ENCODE measurements at regions not wholly inside any gene's neighbourhood (a gene's known extent, or its start where the extent isn't known, plus 50 kb on each side); places are given as distances from the start of the nearest gene placed in this dataset.
"Not testable (repeated sequence)": the region's sequence is repeated elsewhere in the genome, so short reads cannot be mapped to it uniquely, and the experiment has no call there.

GRCh38 chrX:8105531-8105930 is 65.5 kb downstream of the VCX2 start:
- DNase-seq (ENCODE audit: insufficient read length, low spot score) (no peak), FAIRE-seq (no peak)

- FAIRE-seq (no peak), DNase-seq (ENCODE audit: insufficient read length, low spot score) (no peak)
Observed at GRCh38 chrX:8103655-8104054, 67.4 kb downstream of the VCX2 start.

- FAIRE-seq = no peak
- no peak for DNase-seq (ENCODE audit: insufficient read length, low spot score)
Observed at GRCh38 chrX:8091510-8091909, 79.6 kb downstream of the VCX2 start.

GRCh38 chrX:8090906-8091305 is 80.2 kb downstream of the VCX2 start:
- DNase-seq (ENCODE audit: insufficient read length, low spot score) = no peak
- FAIRE-seq = no peak

GRCh38 chrX:8090482-8090881 is 80.6 kb downstream of the VCX2 start:
- FAIRE-seq (no peak), DNase-seq (ENCODE audit: insufficient read length, low spot score) (no peak)

- DNase-seq (ENCODE audit: insufficient read length, low spot score) (no peak), FAIRE-seq (no peak)
Observed at GRCh38 chrX:8089141-8089540, 81.9 kb downstream of the VCX2 start.

GRCh38 chrX:8084006-8084405 is 87.1 kb downstream of the VCX2 start:
- FAIRE-seq (no peak), DNase-seq (ENCODE audit: insufficient read length, low spot score) (no peak)

- FAIRE-seq (no peak), DNase-seq (ENCODE audit: insufficient read length, low spot score) (no peak)
Observed at GRCh38 chrX:8083286-8083685, 87.8 kb downstream of the VCX2 start.

GRCh38 chrX:8075636-8076035 is 95.4 kb downstream of the VCX2 start:
- no peak for DNase-seq (ENCODE audit: insufficient read length, low spot score)
- FAIRE-seq = no peak

- DNase-seq (ENCODE audit: insufficient read length, low spot score) (peak; percentile 27), FAIRE-seq (no peak)
Observed at GRCh38 chrX:8067754-8068462, 103.2 kb downstream of the VCX2 start.

- no peak for DNase-seq (ENCODE audit: insufficient read length, low spot score)
Observed at GRCh38 chrX:8052909-8053308, 118.2 kb downstream of the VCX2 start.

GRCh38 chrX:8049827-8050226 is 121.2 kb downstream of the VCX2 start:
- no peak for FAIRE-seq
- DNase-seq (ENCODE audit: insufficient read length, low spot score) = no peak

More at GRCh38 chrX:8052909-8053308, 118.2 kb downstream of the VCX2 start:
- no peak for FAIRE-seq

GRCh38 chrX:8048466-8048865 is 121.3 kb upstream of the PNPLA4 start:
- DNase-seq (ENCODE audit: insufficient read length, low spot score) (no peak), FAIRE-seq (no peak)

- no peak for FAIRE-seq
Observed at GRCh38 chrX:8044947-8045346, 117.7 kb upstream of the PNPLA4 start.

GRCh38 chrX:8043546-8043945 is 116.3 kb upstream of the PNPLA4 start:
- FAIRE-seq = no peak
- no peak for DNase-seq (ENCODE audit: insufficient read length, low spot score)

More at GRCh38 chrX:8044947-8045346, 117.7 kb upstream of the PNPLA4 start:
- DNase-seq (ENCODE audit: insufficient read length, low spot score) = no peak

GRCh38 chrX:8043121-8043520 is 115.9 kb upstream of the PNPLA4 start:
- DNase-seq (ENCODE audit: insufficient read length, low spot score) = no peak
- FAIRE-seq = no peak

- FAIRE-seq = no peak
Observed at GRCh38 chrX:8042304-8042703, 115.1 kb upstream of the PNPLA4 start.

GRCh38 chrX:8039711-8040110 is 112.5 kb upstream of the PNPLA4 start:
- FAIRE-seq; DNase-seq (ENCODE audit: insufficient read length, low spot score): not testable (repeated sequence)

More at GRCh38 chrX:8042304-8042703, 115.1 kb upstream of the PNPLA4 start:
- no peak for DNase-seq (ENCODE audit: insufficient read length, low spot score)

- FAIRE-seq = no peak
- DNase-seq (ENCODE audit: insufficient read length, low spot score) = no peak
Observed at GRCh38 chrX:8037593-8038348, 110.6 kb upstream of the PNPLA4 start.

GRCh38 chrX:8036914-8037313 is 109.7 kb upstream of the PNPLA4 start:
- DNase-seq (ENCODE audit: insufficient read length, low spot score) (no peak), FAIRE-seq (no peak)

GRCh38 chrX:8034058-8034457 is 106.8 kb upstream of the PNPLA4 start:
- no peak for FAIRE-seq
- DNase-seq (ENCODE audit: insufficient read length, low spot score) = no peak

GRCh38 chrX:8033175-8033574 is 106.0 kb upstream of the PNPLA4 start:
- FAIRE-seq (no peak), DNase-seq (ENCODE audit: insufficient read length, low spot score) (no peak)
